ENCODE measurements at regions not wholly inside any gene's neighbourhood (a gene's known extent, or its start where the extent isn't known, plus 50 kb on each side); places are given as distances from the start of the nearest gene placed in this dataset.
"Not testable (repeated sequence)": the region's sequence is repeated elsewhere in the genome, so short reads cannot be mapped to it uniquely, and the experiment has no call there.

DNA sequence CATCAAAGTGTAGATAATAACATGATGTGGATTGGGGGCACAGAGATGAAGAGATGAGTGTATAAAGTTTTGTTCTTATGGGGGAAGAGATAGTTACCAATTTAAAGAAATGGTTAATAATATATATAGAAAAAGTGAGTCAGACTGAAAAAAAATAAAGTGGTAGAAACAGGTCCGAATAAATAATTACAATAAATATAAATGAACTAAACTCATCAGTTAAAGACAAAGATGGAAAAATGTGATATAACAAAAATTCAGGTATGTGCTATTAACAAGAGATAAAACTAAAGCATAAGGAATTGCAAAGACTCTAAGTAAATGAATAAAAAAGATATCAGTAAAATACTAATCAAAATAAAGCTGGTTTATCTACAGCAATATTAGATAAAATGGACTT lies 61.1 kb upstream of the KPNA3 start:
- no peaks in the 10 kb centered on the region for H3K27me3 ChIP-seq (ENCODE audit: insufficient read depth, low read depth)
- no peak overlapping the region for H3K27ac ChIP-seq
- no peaks in the 10 kb centered on the region for H3K79me2 ChIP-seq (ENCODE audit: low read depth)
- no peak overlapping the region for H3K4me2 ChIP-seq
- H4K20me1 ChIP-seq (ENCODE audit: insufficient read depth), result no peaks in the 10 kb centered on the region
- no peaks in the 10 kb centered on the region for H3K36me3 ChIP-seq (ENCODE audit: low read depth)
- H3K9me2 ChIP-seq (ENCODE audit: insufficient read depth), result no peaks in the 10 kb centered on the region
- peaks cover 14% of the 10 kb centered on the region for H3K9me3 ChIP-seq (ENCODE audit: insufficient read depth, low read depth)
- intact Hi-C loops (cut with micrococcal nuclease; ENCODE audit: unreplicated experiment), result loop anchor here (10.0 kb wide), 2 partner anchors 141 to 549 kb away; partner anchors contain the start of gene TRIM13
- no peak overlapping the region for H3K4me3 ChIP-seq
- DNase-seq, result no peak
- BruUV-seq (replicated peaks), result no TSS peak
- ChIA-PET POLR2A (ENCODE audit: unreplicated experiment) (no interaction called here), CTCF (no interaction called here)
- TF ChIP-seq, protein P1, sequence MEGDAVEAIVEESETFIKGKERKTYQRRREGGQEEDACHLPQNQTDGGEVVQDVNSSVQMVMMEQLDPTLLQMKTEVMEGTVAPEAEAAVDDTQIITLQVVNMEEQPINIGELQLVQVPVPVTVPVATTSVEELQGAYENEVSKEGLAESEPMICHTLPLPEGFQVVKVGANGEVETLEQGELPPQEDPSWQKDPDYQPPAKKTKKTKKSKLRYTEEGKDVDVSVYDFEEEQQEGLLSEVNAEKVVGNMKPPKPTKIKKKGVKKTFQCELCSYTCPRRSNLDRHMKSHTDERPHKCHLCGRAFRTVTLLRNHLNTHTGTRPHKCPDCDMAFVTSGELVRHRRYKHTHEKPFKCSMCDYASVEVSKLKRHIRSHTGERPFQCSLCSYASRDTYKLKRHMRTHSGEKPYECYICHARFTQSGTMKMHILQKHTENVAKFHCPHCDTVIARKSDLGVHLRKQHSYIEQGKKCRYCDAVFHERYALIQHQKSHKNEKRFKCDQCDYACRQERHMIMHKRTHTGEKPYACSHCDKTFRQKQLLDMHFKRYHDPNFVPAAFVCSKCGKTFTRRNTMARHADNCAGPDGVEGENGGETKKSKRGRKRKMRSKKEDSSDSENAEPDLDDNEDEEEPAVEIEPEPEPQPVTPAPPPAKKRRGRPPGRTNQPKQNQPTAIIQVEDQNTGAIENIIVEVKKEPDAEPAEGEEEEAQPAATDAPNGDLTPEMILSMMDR (conservative IDR thresholded peaks at IDR 0.05), result no peak
- TF ChIP-seq EZH2 (IDR thresholded peaks at IDR 0.05; ENCODE audit: low read depth), result no peak
- no peak overlapping the region for H2AFZ ChIP-seq
- peaks cover 14% of the 10 kb centered on the region for H3K4me1 ChIP-seq (replicated peaks; ENCODE audit: insufficient read depth)
- H3F3A ChIP-seq (ENCODE audit: insufficient read depth, low read depth), result peaks cover 22% of the 10 kb centered on the region

DNA sequence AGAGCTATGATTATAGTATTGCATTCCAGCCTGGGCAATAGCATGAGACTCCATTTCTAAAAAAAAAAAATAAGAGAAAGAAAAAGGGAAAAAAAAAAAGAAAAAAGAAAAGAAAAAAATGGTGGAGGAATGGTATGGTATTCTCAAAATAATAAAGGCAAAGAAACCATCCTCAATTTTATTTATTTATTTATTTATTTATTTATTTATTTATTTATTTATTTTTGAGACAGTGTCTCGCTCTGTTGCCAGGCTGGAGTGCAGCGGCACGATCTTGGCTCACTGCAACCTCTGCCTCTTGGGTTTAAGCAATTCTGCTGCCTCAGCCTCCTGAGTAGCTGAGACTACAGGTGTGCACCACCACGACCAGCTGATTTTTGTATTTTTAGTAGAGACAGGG lies 60.0 kb upstream of the KPNA3 start:
- H3F3A ChIP-seq (ENCODE audit: insufficient read depth, low read depth), result peaks cover 11% of the 10 kb centered on the region
- H3K79me2 ChIP-seq (ENCODE audit: low read depth); H3K4me1 ChIP-seq (replicated peaks; ENCODE audit: insufficient read depth); BruUV-seq (replicated peaks); H3K27me3 ChIP-seq (ENCODE audit: insufficient read depth, low read depth); H2AFZ ChIP-seq; DNase-seq; CTCF ChIA-PET; H3K27ac ChIP-seq; H3K9me2 ChIP-seq (ENCODE audit: insufficient read depth); H3K4me2 ChIP-seq; POLR2A ChIA-PET (ENCODE audit: unreplicated experiment); H3K36me3 ChIP-seq (ENCODE audit: low read depth); H3K4me3 ChIP-seq; H4K20me1 ChIP-seq (ENCODE audit: insufficient read depth): not testable (repeated sequence)
- intact Hi-C loops (cut with micrococcal nuclease; ENCODE audit: unreplicated experiment), result loop anchor here (10.0 kb wide), 2 partner anchors 142 to 548 kb away; partner anchors contain the start of gene TRIM13
- peaks cover 14% of the 10 kb centered on the region for H3K9me3 ChIP-seq (ENCODE audit: insufficient read depth, low read depth)

DNA sequence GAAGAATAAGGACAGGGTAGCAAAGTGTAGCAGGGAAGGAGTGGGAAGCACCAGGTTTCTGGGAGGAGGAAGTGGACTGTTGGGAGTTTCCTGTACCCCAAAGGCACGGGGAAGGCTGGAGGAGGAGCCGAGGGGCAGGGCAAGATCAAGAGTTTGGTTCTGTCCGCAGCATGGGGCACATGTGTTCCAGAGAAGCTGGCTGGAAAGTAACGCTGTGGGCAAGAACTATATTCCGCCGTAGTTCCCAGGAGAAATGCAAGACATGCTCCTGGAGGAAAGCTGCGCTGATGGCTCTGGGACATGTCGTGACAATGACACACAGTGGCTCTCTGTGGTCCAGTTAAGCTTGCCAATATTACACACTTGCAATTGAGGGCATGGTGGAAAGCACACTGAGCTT lies 51.7 kb upstream of the KPNA3 start:
- H3K9me2 ChIP-seq (ENCODE audit: insufficient read depth), result no peaks in the 10 kb centered on the region; the same call in 1 of the 2 replicates
- ChIA-PET CTCF (no interaction called here), POLR2A (ENCODE audit: unreplicated experiment) (interaction anchor here (0.5 kb wide), 1 partner anchor 15 kb away, joined by 3 read pairs; no protein-coding TSS in a partner anchor)
- DNase-seq, result no peak
- no peak overlapping the region for H2AFZ ChIP-seq
- H3K4me3 ChIP-seq, result no peak overlapping the region
- H4K20me1 ChIP-seq (ENCODE audit: insufficient read depth), result no peaks in the 10 kb centered on the region
- no peaks in the 10 kb centered on the region for H3K27me3 ChIP-seq (ENCODE audit: insufficient read depth, low read depth)
- BruUV-seq (replicated peaks), result no TSS peak
- H3K79me2 ChIP-seq (ENCODE audit: low read depth), result no peaks in the 10 kb centered on the region
- H3K27ac ChIP-seq, result no peak overlapping the region
- intact Hi-C loops (cut with micrococcal nuclease; ENCODE audit: unreplicated experiment), result no loop called here
- no peak overlapping the region for H3K4me2 ChIP-seq
- no peaks in the 10 kb centered on the region for H3F3A ChIP-seq (ENCODE audit: insufficient read depth, low read depth)
- no peaks in the 10 kb centered on the region for H3K9me3 ChIP-seq (ENCODE audit: insufficient read depth, low read depth)
- no peaks in the 10 kb centered on the region for H3K4me1 ChIP-seq (replicated peaks; ENCODE audit: insufficient read depth)
- TF ChIP-seq EZH2 (IDR thresholded peaks at IDR 0.05; ENCODE audit: low read depth), result no peak
- TF ChIP-seq, protein P1 (conservative IDR thresholded peaks at IDR 0.05), result no peak
- H3K36me3 ChIP-seq (ENCODE audit: low read depth), result no peaks in the 10 kb centered on the region
